Mesothelial cell of epicardium (in vitro differentiated cells): ENCODE measurements at regions not wholly inside any gene's neighbourhood (a gene's known extent, or its start where the extent isn't known, plus 50 kb on each side); places are given as distances from the start of the nearest gene placed in this dataset.

ENCODE experiments used
- DNase-seq, 2 experiments: peaks; one replicate each; pipeline ENCODE4 v3.0.0; 2021; ENCODE audit warnings: low spot score in 2 of 2; ENCODE audit not compliant: unreplicated experiment in 2 of 2
- H3K27ac Mint-ChIP-seq: 2 replicates; pipeline ENCODE4 v1.8.0; 2021; ENCODE audit warnings: mixed read lengths
- H3K27me3 Mint-ChIP-seq: 2 replicates; pipeline ENCODE4 v1.8.0; 2021; ENCODE audit warnings: low read depth, mixed read lengths
- H3K36me3 Mint-ChIP-seq: 2 replicates; pipeline ENCODE4 v1.8.0; 2021; ENCODE audit warnings: mixed read lengths
- H3K4me1 Mint-ChIP-seq: 2 replicates; pipeline ENCODE4 v1.8.0; 2021; ENCODE audit warnings: mixed read lengths
- H3K4me3 Mint-ChIP-seq: 2 replicates; pipeline ENCODE4 v1.8.0; 2021; ENCODE audit warnings: mild to moderate bottlenecking, moderate library complexity, mixed read lengths
- H3K9me3 Mint-ChIP-seq: 2 replicates; pipeline ENCODE4 v1.8.0; 2021; ENCODE audit warnings: mixed read lengths
- CTCF ChIP-seq: fragments of 200-600 bp; sonication (generic); IDR thresholded peaks from one replicate; pipeline ENCODE4 v1.5.0; 2021; ENCODE audit warnings: antibody characterized with exemption; ENCODE audit not compliant: unreplicated experiment

- DNase-seq = no peak
- no peak for TF ChIP-seq CTCF
- no peaks in the 10 kb centered on the region for H3K36me3 Mint-ChIP-seq
- H3K9me3 Mint-ChIP-seq = no peaks in the 10 kb centered on the region
- H3K27ac Mint-ChIP-seq = no peak overlapping the region
- H3K27me3 Mint-ChIP-seq = no peaks in the 10 kb centered on the region
- H3K4me1 Mint-ChIP-seq = peaks cover 16% of the 10 kb centered on the region
- H3K4me3 Mint-ChIP-seq = no peak overlapping the region
These were observed 106.3 kb upstream of the MEIS2 start for GRCh38 chr15:37206690-37207089.

GRCh38 chr15:37208146-37209040 is 108.0 kb upstream of the MEIS2 start:
- Mint-ChIP-seq H3K4me1 (peaks cover 15% of the 10 kb centered on the region), H3K9me3 (peaks cover 5% of the 10 kb centered on the region), H3K4me3 (no peak overlapping the region), H3K27me3 (no peaks in the 10 kb centered on the region), H3K36me3 (no peaks in the 10 kb centered on the region), H3K27ac (no peak overlapping the region)
- DNase-seq = no peak
- no peak for TF ChIP-seq CTCF

- Mint-ChIP-seq H3K9me3 (peaks cover 10% of the 10 kb centered on the region), H3K4me3 (no peak overlapping the region), H3K27ac (no peak overlapping the region), H3K4me1 (peaks cover 9% of the 10 kb centered on the region), H3K36me3 (no peaks in the 10 kb centered on the region), H3K27me3 (no peaks in the 10 kb centered on the region)
- no peak for DNase-seq
- TF ChIP-seq CTCF = no peak
These were observed 108.7 kb upstream of the MEIS2 start for GRCh38 chr15:37209041-37209363.

- DNase-seq = no peak
- no peaks in the 10 kb centered on the region for H3K27me3 Mint-ChIP-seq
- peaks cover 37% of the 10 kb centered on the region for H3K4me1 Mint-ChIP-seq
- TF ChIP-seq CTCF = no peak
- H3K27ac Mint-ChIP-seq = no peak overlapping the region
- no peak overlapping the region for H3K4me3 Mint-ChIP-seq
- no peaks in the 10 kb centered on the region for H3K36me3 Mint-ChIP-seq
- H3K9me3 Mint-ChIP-seq = peaks cover 19% of the 10 kb centered on the region
These were observed 117.2 kb upstream of the MEIS2 start for GRCh38 chr15:37217567-37217966.

- Mint-ChIP-seq H3K9me3 (peaks cover 13% of the 10 kb centered on the region), H3K27me3 (no peaks in the 10 kb centered on the region), H3K36me3 (no peaks in the 10 kb centered on the region), H3K27ac (no peak overlapping the region), H3K4me3 (no peak overlapping the region), H3K4me1 (peaks cover 46% of the 10 kb centered on the region)
- no peak for DNase-seq
- no peak for TF ChIP-seq CTCF
These were observed 118.1 kb upstream of the MEIS2 start for GRCh38 chr15:37218351-37218916.
